Retina (tissue), 1 donor: ENCODE measurements at regions not wholly inside any gene's neighbourhood (a gene's known extent, or its start where the extent isn't known, plus 50 kb on each side); places are given as distances from the start of the nearest gene placed in this dataset.
A peak's percentile ranks its signal among the peaks of the same experiment; 100 is the strongest.

Experiments
- DNase-seq: peaks from one replicate; pipeline ENCODE4 v3.0.0-alpha.2; 2016

DNA sequence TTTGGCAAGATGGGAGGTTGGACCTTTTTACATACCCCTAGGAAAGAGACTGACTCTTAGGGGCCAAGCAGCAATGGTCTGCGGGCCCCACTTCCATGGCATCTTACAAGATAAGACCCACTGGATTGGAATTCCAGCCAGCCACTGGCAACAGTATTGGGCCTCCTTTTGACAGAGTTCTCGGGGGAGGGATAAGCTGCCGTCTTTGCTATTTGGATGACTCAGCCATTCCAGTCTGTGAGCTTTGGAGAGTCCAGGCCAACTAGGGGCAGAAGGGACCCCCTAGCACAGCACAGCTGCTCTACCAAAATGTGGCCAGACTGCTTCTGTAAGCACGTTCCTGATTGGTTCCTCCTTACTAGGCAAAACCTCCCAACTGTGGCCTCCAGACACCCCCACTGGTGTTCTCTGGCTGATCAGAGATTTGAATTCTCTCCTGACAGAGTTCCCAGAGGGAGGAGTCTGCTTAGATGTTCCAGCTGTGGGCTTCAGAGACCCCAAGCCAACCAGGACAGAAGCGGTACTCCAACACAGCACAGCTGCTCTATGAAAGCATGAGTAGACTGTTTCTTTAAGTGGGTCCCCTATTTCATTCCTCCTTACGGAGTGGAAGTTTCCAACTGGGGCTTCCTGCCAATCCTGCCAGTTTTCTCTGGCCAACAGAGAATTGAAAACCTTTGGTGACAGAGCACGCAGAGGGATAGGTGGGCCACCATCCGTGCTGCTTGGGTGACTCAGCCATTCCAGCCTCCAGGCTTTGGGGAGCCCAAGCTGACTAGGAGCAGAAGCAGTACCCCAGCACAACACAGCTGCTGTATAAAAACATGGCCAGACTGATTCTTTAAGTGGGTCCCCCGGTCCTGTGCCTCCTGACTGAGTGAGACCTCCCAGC, 672.1 kb upstream of the RIOK2 start:
- no peak for DNase-seq

DNA sequence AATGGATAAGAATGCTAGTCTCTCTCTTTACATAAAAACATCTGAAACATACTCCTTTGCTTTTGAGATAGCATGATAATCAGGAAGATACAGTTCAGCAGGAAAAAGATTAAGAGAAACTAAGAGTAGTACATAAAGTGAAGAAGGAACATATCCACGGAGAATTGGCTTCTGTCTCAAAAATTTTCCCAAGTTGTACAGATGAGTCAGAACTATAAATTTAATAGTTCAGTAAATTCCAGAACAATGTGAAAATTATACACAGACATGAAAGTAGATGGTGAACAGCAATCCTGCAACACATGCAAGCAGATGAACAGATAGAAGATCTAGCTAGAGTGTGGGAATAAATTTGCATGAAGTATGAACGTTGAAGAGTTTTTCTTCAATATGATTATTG, 691.4 kb upstream of the RIOK2 start:
- DNase-seq, result no peak

DNA sequence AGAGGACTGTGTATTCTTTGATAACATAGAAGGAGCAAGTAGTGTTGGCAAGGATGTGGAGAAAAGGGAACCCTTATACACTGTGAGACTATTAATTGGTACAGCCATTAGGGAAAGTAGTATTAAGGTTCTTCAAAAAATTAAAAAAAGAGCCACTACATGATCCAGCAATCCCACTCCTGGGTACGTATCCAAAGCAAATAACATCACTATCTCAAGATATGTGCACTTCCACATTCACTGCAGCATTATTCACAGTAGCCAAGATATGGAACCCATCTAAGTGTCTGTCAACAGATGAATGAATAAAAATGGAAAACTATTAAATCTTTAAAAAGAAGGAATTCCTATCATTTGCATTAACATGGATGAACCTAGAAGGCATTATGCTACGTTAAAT, 693.2 kb upstream of the RIOK2 start:
- DNase-seq, result no peak

DNA sequence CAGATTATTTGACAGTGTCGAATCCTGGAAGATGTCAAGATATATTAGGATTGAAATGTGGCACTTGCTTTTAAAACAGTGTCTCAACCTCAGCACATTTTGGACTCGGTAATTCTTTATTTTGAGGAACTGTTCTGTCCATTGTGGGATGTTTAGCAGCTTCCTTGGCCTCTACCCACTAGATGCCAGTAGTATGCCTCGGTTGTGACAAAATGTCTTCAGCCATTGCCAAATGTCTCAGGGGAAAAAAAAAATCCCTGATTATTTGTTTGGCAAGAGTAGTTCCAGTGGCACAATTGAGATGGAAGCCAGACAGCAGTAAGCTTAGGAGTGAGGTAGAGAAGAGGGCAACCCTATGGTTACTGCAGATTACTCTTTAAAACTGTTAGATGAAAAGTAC, 694.5 kb upstream of the RIOK2 start:
- no peak for DNase-seq

DNA sequence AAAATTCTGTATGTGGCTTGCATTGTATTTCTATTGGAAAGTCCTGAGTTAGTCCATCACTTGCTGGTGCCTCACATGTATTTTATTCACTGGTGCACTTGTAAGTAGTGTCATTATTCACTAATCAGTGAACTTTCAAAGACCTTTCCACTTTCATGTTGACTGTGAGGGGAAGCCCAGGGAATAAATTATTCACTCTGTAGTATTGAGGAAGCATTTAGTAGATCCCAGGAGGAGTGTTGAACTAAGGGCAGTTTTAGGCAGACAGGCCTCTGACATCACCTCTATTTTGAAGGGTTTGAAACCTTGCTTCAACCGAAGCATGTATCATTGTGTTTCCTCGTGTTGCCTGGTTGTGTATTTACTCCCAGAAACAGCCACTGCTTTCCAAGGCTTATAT, 705.4 kb upstream of the RIOK2 start:
- DNase-seq, result peak; percentile 49

DNA sequence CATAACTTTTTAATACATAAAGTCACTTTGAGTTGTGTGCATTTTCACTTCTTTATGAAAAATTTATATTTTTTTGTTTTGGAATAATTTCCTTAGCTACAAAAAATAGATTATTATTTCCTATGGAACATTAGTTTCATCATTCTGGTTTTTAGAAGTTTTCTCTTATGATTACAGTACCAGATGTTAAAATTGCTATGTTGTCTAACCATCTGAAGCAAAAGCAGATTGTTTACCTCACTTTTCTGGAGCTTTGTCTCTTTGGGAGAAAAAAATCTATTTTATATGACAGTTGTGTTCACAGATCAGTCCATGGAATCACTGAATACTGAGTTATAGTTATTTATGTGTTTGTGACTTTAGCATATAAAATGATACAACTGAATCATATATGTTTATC, 708.9 kb upstream of the RIOK2 start:
- DNase-seq, result no peak

DNA sequence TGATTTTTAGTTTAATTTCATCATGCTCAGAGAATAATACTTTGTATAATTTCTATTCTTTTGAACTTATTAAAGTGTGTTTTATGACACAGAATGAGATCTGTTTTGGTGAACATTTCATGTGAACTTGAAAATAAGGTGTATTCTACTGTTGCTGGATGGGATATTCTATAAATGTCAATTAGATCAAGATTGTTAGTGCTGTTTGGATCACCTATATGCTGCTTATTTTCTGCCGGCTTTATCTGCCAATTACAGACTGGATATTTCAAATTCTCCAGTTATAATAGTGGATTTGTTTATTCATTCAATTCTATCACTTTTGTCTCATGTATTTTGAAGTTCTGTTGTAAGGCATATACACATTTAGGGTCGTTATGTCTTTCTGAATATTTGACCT, 720.7 kb upstream of the RIOK2 start:
- no peak for DNase-seq

DNA sequence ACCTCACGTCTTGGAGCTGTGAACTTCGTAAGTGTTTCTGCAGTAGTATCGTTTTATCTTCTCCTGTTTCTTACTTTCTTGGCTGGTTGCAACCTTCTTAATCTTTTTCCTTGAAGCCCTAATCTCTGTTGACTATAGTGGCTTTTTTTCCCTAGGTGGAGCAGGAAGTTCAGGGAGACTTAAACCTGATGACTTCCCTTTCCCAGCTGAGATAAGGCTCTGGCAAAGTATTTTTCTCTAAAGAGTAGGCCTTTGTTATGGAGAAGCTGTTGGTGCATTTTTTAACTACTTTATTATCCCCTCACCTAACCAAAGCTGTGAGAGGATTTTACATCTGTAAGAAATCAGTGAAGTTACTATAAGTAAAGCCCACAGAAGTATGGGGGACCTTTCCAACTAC, 723.1 kb upstream of the RIOK2 start:
- DNase-seq, result no peak

DNA sequence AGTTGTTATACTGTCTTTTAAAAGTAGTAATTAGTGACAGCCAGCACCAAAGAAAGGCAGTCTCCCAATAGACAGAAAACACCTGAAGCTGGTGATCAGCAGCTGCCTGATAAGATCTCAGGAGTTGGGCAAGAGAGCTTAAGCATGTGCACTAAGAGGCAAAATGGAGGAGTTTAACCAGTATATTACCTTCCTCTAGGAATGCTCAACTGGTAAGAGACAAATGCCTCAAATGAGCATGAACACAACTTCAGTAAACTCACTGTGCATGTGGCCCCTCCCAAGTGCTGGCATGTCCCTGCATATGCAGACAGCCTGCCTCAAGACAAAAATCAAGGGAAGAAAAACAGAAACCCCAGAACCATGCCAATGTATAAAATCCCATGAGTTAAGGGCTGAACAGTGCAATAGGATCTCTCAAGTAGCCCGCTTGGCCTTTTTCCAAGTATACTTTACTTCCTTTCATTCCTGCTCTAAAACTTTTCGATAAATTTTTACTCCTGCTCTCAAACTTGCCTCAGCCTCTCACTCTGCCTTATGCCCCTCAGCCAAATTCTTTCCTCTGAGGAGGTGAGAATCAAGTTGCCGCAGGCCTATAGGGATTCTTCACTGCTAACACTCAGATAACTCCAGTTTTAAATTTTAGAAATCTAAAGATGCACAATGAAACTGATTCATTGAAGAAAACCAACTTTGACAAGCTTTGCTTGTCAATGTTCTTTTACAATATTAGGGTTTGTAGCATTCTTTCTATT, 724.8 kb upstream of the RIOK2 start:
- DNase-seq, result no peak

DNA sequence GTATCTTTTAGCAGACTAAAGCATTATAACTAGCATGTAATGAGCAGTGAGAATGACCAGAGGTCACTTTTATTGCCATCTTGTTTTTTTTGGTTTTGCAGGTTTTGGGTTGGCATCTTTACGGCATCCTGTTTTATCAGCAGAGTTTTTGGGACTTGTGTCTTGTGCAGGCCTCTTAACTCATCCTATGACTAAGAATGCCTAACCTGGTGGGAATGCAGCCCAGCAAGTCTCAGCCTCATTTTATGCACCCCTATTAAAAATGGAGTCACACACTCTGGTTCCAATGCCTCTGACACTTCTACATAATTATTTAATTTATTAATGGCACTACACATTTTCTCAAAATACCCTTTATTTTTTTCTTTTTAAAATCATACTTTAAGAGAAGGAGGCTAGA, 726.5 kb upstream of the RIOK2 start:
- DNase-seq, result no peak

DNA sequence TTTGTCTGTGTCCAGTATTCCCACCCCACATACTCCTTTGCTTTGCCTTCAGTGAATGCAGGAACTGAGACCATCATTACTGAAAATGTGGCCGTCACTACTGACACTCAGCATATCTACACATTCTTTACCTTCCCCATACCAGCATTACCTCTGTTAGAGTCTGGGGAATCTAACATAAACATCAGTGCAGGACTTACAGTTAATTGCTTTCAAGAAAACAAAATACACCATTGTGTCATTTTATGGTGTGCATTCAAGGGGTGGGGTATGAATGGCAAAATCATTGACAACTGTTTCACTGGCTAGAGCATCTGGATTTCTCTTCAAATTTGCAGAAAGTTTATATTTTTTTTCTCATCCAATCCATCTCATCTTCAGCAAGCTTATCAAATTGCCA, 731.4 kb upstream of the RIOK2 start:
- no peak for DNase-seq

DNA sequence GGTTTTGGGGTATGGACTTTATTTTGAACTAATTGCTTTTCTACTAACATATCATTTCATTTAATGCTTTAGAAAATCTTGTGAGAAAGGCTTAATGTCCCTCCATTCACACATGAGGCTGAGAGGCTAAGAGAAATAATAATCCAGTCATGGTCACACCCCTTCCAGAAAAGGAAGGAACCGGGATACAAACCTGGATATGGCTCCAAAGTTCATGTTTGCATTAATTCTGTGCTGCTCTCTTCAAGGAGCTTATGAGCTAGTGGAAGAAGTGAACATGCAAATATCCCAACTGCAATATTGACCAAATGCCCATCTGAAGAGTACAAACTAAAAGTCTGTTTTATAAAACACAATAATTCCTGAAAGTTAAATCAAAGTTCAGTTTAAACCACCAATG, 732.1 kb upstream of the RIOK2 start:
- no peak for DNase-seq

DNA sequence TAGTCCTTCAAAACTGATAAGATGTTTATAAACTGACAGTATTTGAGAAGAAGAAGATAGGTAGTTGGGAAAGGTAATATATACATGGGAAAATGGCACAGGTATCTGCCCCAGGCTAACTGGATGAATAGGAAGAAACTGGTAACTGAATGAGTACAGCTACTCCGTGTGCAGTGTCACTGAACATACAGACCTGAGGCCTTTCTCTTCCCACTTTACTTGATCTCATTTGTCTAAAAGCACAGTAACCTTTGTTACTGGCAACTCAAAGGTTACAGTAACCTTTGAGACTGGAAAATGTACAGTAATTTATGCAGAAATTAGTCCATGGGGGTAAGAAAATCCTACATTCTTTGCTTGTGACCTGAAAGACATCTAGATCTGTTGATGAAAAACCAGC, 735.0 kb upstream of the RIOK2 start:
- DNase-seq, result no peak

DNA sequence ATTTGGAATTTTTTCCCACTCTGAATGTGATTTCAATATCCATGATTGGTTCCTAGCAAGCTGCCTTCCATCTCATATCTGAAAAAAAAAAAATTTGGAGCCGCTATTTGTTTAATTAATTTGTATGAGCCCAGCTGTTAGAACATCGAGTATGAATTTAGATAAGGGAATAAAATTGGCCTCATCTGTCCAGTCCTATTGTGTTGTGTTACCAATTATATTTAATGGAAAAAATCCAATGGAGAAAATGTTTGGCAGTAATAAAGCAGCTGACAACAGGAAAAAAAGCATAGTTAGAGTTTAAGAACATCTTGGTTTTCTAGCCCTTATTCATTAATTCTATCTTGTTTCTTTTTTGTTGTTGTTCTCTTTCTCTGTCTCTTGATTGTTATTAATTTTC, 735.6 kb upstream of the RIOK2 start:
- no peak for DNase-seq

DNA sequence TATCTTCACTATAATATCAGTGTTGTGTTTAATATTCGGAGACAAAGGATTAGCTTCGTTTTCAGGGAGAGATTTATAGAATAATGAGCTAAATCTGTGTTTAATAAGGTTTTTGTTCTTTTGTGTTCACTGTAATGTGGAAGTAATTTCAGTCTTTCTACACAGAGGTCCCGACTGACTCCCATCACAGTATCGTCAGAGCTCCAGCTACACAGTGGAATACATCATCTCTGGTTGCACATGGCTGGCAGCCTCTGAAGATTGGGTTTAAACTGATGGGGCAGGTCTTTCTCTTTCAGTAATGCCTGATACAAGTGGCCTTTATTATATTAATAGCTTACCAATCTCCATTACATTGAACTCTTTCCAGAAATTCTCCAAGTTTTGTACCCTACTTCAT, 736.7 kb upstream of the RIOK2 start:
- DNase-seq, result no peak

DNA sequence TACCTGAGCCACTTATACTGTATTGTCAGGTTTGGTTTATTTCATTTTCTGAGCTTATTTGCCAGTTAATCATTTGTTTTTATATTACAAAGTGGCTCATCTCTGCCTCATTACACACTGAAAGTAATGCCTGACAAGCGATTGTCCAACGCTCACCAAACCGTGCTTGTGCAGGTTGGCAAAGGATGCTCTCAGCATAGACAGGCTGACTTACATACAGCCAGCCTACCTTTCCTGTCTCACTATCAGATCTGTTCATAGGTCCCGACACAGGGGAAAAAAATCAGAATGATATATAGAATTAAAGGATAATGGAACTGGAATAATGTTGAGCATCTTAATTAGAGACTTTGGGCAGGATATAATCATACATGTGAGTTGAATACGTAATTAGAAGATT, 739.7 kb upstream of the RIOK2 start:
- DNase-seq, result no peak

DNA sequence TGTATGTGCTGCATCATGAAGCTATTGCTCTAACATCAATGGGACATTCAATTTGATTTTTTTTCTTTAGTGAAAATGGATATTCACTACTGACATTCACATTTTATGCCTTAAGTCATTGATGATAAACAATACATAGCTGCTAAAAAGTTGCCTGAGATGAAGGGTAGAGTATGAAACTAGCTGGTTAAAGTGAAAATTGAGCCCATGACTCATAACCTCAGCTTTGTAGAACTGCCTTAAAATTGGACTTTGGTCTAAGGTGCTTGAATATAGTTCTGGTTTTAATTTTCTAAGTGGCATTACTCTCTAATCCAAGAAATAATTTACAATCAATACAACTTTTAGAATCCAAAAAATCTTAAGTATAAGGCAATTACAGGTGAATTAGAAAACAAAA, 740.4 kb upstream of the RIOK2 start:
- no peak for DNase-seq

DNA sequence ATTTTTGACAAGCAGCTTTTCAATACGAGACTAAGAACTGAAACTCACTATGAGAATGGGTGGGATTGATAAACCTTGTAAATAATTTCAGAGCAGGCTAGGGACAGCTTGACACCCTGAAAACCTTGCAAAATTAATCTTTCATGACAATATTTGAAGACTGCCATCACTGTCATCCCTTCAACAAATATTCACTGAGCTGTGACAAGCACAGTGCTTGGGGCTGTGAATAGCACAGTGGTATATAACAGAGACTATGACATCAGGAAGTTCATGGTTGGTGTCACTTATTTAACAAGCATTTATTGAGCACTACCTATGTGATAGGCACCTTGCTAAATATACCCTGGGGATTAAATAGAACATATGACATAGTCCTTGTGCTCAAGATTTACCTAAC, 741.0 kb upstream of the RIOK2 start:
- no peak for DNase-seq

DNA sequence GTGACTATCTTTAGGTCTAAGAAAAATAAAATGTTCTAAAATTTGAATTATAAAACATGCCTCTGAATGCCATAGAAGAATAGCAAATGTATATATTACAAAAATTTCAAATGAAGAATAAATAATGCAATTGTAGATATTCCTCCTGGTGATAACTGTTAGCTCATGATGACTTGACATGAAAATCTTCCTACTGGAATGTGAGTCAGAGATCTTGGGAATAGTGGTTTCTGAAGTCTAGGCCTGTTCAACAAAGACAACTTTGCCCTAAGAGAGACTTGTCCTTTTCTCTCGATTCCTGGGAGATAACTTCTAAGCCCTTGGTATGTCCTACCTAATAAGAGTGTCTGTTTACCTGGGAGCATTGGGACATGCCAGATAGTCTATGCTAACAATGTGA, 746.3 kb upstream of the RIOK2 start:
- DNase-seq, result no peak

DNA sequence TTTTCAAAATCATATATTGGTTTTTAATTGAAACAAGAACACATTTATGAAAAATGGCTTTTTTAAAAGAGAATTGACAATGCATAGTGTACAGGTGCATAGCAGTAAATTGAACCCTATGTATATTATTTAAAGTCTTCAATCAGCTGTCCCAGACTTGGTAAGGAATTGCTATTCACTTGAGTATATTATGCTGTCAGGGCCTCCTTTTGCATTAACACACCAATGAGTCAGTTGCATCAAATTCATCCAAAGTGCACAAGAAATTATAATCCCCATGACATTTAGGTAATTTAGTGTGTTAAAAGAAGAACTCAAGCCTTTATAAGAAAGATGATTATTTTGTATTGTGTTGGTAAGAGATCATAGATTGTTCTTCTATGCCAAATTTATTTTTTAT, 748.8 kb upstream of the RIOK2 start:
- DNase-seq, result no peak

DNA sequence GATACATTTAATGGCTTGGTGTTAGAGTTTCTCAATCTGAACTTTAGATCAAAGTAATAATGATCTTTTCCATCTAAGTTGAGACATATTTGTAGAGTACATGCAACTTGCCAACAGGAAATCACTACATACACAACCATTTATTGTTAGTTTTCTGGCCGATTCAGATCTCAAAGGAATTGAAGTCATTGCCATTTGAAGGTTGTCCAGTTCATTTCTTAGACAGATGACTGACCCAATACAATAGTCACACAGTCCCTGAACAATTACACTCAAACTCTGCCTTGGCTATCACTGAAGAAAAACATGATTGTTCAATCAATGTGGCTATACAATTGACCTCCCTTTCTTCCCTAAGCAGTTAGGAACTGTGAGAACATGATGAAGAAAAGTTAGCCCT, 753.2 kb upstream of the RIOK2 start:
- DNase-seq, result peak; percentile 13

DNA sequence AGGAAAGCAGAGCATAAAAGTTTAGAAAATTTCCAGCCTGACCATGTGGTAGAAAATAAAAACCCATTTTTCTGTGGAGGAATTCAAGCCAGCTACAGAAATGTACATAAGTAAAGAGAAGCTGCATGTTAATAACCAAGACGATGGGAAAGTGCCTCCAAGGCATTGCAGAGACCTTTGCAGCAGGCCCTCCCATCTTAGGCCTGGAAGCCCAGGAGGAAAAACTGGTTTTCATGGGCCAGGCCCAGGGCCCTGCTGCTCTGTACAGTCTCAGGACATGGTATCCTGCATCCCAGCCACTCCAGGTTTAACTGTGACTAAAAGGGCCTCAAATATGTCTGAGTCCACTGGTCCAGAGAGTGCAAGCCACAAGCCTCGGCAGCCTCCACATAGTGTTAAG, 754.8 kb upstream of the RIOK2 start:
- DNase-seq, result no peak

DNA sequence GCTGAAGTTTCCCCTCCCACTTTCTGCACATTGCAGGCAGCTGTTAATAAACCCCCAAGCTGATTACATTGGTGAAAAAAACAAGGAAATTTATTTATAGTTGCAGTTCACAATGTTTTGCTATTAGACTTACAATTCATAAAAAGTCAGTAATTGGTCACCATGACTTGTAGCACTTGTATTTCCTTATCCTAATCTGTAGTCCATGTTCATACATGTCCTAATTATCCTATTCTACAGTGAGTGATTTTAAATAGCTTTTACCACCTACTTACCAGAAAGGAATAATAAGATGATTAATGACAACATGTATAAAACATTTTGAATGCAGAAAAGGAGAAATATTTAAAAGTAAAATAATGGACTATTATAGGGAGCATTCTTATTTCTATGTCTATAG, 760.0 kb upstream of the RIOK2 start:
- DNase-seq, result no peak

DNA sequence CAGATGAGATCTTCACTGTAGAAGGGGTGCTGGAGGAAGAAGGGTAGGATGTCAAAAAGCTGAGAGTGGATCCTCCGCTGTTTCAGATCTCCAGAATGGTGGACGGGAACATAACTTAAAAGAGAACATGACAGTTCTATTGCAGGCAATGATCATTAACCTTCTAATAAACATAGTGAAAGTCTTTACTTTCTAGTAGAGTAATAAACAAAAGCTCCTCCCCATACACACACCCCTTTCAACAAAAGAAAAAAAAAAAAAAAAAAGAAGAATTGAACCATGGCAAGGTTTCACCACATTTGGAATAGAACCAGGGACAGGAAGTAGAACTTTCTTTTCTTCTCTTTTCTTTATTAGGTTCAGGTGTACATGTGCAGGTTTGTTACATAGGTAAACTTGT, 768.1 kb upstream of the RIOK2 start:
- no peak for DNase-seq

DNA sequence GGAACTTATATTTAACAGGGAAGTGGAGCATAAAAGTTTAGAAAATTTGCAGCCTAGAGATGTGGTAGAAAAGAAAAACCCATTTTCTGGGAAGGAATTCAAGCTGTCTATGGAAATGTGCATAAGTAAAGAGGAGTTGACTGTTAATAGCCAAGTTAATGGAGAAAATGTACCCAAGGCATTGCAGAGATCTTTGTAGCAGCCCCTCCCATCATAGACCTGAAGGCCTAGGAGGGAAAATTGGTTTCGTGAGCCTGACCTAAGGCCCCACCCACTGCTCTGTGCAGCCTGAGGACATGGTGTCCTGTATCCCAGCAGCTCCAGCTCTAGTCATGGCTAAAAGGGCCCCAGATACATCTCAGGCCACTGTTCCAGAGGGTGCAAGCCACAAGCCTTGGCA, 772.4 kb upstream of the RIOK2 start:
- DNase-seq, result no peak
